ENCODE measurements at regions not wholly inside any gene's neighbourhood (a gene's known extent, or its start where the extent isn't known, plus 50 kb on each side); places are given as distances from the start of the nearest gene placed in this dataset.
A peak's percentile ranks its signal among the peaks of the same experiment; 100 is the strongest.

- DNase-seq (ENCODE audit: low spot score) = peak; percentile 92
- no peaks in the 10 kb centered on the region for H3K9me3 ChIP-seq (ENCODE audit: severe bottlenecking)
- peaks cover 12% of the 10 kb centered on the region for H3K4me1 ChIP-seq (ENCODE audit: insufficient read depth, poor library complexity, severe bottlenecking)
- no peak for TF ChIP-seq CTCF (IDR thresholded peaks at IDR 0.05; ENCODE audit: poor library complexity, severe bottlenecking)
- no peaks in the 10 kb centered on the region for H3K27me3 ChIP-seq (ENCODE audit: insufficient read depth, poor library complexity, severe bottlenecking)
- H3K27ac ChIP-seq (ENCODE audit: poor library complexity, severe bottlenecking) = no peak overlapping the region
- no peak overlapping the region for H3K4me3 ChIP-seq (ENCODE audit: severe bottlenecking)
- no peaks in the 10 kb centered on the region for H3K36me3 ChIP-seq (ENCODE audit: low read depth)
- no peak for ATAC-seq (ENCODE audit: low read depth)
These were observed 89.2 kb upstream of the EFHC2 start for GRCh38 chrX:44432641-44433040.

- Histone ChIP-seq H3K27ac (ENCODE audit: poor library complexity, severe bottlenecking) (peak overlapping the region; percentile 53), H3K4me1 (ENCODE audit: insufficient read depth, poor library complexity, severe bottlenecking) (peaks cover 12% of the 10 kb centered on the region), H3K36me3 (ENCODE audit: low read depth) (no peaks in the 10 kb centered on the region), H3K9me3 (ENCODE audit: severe bottlenecking) (no peaks in the 10 kb centered on the region), H3K4me3 (ENCODE audit: severe bottlenecking) (no peak overlapping the region), H3K27me3 (ENCODE audit: insufficient read depth, poor library complexity, severe bottlenecking) (no peaks in the 10 kb centered on the region)
- TF ChIP-seq CTCF (IDR thresholded peaks at IDR 0.05; ENCODE audit: poor library complexity, severe bottlenecking) = no peak
- ATAC-seq (ENCODE audit: low read depth) (peak; percentile 87), DNase-seq (ENCODE audit: low spot score) (no peak)
These were observed 87.7 kb upstream of the EFHC2 start for GRCh38 chrX:44431194-44431593.

- Histone ChIP-seq H3K27me3 (ENCODE audit: insufficient read depth, poor library complexity, severe bottlenecking) (no peaks in the 10 kb centered on the region), H3K4me3 (ENCODE audit: severe bottlenecking) (no peak overlapping the region), H3K36me3 (ENCODE audit: low read depth) (no peaks in the 10 kb centered on the region), H3K27ac (ENCODE audit: poor library complexity, severe bottlenecking) (peak overlapping the region; percentile 11), H3K9me3 (ENCODE audit: severe bottlenecking) (no peaks in the 10 kb centered on the region), H3K4me1 (ENCODE audit: insufficient read depth, poor library complexity, severe bottlenecking) (peaks cover 12% of the 10 kb centered on the region)
- TF ChIP-seq CTCF (IDR thresholded peaks at IDR 0.05; ENCODE audit: poor library complexity, severe bottlenecking) = no peak
- DNase-seq (ENCODE audit: low spot score) = no peak
- ATAC-seq (ENCODE audit: low read depth) = peak; percentile 70
These were observed 85.6 kb upstream of the EFHC2 start for GRCh38 chrX:44428989-44429627.

- no peak overlapping the region for H3K27ac ChIP-seq (ENCODE audit: poor library complexity, severe bottlenecking)
- H3K36me3 ChIP-seq (ENCODE audit: low read depth) = no peaks in the 10 kb centered on the region
- no peak for ATAC-seq (ENCODE audit: low read depth)
- DNase-seq (ENCODE audit: low spot score) = no peak
- TF ChIP-seq CTCF (IDR thresholded peaks at IDR 0.05; ENCODE audit: poor library complexity, severe bottlenecking) = no peak
- H3K9me3 ChIP-seq (ENCODE audit: severe bottlenecking) = no peaks in the 10 kb centered on the region
- H3K4me3 ChIP-seq (ENCODE audit: severe bottlenecking) = no peak overlapping the region
- H3K4me1 ChIP-seq (ENCODE audit: insufficient read depth, poor library complexity, severe bottlenecking) = no peaks in the 10 kb centered on the region
- no peaks in the 10 kb centered on the region for H3K27me3 ChIP-seq (ENCODE audit: insufficient read depth, poor library complexity, severe bottlenecking)
These were observed 79.2 kb upstream of the EFHC2 start for GRCh38 chrX:44422631-44423030.

- H3K27ac ChIP-seq (ENCODE audit: poor library complexity, severe bottlenecking) = no peak overlapping the region
- H3K4me3 ChIP-seq (ENCODE audit: severe bottlenecking) = no peak overlapping the region
- H3K4me1 ChIP-seq (ENCODE audit: insufficient read depth, poor library complexity, severe bottlenecking) = no peaks in the 10 kb centered on the region
- TF ChIP-seq CTCF (IDR thresholded peaks at IDR 0.05; ENCODE audit: poor library complexity, severe bottlenecking) = no peak
- H3K36me3 ChIP-seq (ENCODE audit: low read depth) = no peaks in the 10 kb centered on the region
- no peaks in the 10 kb centered on the region for H3K27me3 ChIP-seq (ENCODE audit: insufficient read depth, poor library complexity, severe bottlenecking)
- 0 out of 3 replicates have a peak, but pooled peaks have one; percentile 36 for ATAC-seq (ENCODE audit: low read depth)
- no peak for DNase-seq (ENCODE audit: low spot score)
- no peaks in the 10 kb centered on the region for H3K9me3 ChIP-seq (ENCODE audit: severe bottlenecking)
These were observed 72.3 kb upstream of the EFHC2 start for GRCh38 chrX:44415639-44416386.

Data from RWPE2 (cell line).